Activated effector memory CD4-positive, alpha-beta T cell treated with anti-CD3 and anti-CD28 coated beads, Interleukin-2, amount 50 U/mL, for 16 hours (primary cell): ENCODE measurements at regions not wholly inside any gene's neighbourhood (a gene's known extent, or its start where the extent isn't known, plus 50 kb on each side); places are given as distances from the start of the nearest gene placed in this dataset.

ENCODE experiments used
- DNase-seq: peaks from one replicate; pipeline ENCODE4 v3.0.0-alpha.2; 2020

GRCh38 chr14:87497301-87497700 lies 495.7 kb downstream of the GALC start:
- DNase-seq: no peak

DNA sequence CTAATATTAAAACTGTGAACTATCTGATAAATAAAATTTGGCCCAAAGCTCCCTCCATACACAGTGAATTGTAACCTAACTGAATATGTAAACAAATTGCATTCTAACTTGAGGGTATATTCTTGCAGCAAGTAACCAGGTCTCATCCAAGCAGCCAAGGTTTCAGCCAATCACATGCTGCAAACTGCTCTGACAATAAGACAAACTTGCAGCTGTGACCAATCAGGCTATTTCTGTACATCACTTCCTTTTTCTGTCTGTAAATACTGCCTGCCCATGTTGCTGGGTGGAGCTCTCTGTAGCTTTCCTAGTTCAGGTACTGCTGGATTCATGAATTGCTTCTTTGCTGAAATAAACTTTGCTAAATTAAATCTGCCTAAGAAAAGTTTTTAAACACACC lies 499.0 kb downstream of the GALC start:
- no peak for DNase-seq

GRCh38 chr14:87492561-87492960 lies 500.4 kb downstream of the GALC start:
- no peak for DNase-seq

DNA sequence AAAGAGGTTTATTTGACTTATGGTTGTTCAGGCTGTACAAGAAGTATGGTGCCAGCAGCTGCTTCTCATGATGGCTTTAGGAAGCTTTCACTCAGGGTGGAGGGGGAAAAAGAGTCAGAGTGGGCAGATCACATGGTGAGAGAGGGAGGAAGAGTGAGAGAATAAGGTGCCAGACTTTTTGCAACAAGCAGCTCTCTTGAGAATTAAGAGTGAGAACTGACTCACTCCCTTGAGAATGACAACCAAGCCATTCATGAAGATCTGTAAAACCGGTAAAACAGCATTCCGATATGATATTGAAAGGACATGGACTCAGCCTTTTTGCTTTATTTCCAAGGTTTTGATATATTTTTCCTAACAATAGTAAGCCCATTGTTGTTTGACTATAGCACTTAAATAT lies 501.2 kb downstream of the GALC start:
- no peak for DNase-seq

- DNase-seq: no peak
Observed at GRCh38 chr14:87489196-87489819, 503.7 kb downstream of the GALC start.

- no peak for DNase-seq
Observed at GRCh38 chr14:87483271-87484260, 509.4 kb downstream of the GALC start.

DNA sequence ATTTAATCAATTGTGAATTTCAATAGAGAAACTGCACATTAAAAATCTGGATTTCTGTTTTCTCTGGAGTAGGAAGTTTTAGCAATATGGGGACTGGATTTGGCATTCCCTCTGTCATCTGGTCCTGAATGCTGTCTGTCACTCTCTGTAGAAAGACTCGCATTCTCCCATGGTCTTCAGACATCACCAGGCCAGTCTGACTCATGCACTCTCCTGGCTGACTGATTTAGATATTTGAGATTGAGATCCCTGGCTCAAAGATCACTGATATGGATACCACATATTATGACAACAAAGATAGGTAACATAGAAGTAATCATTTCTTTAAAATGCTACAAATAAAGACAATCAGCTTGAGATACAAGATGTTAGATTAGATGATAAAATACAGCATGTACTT lies 524.5 kb downstream of the GALC start:
- DNase-seq: no peak

- DNase-seq: no peak
Observed at GRCh38 chr14:87467578-87467977, 525.4 kb downstream of the GALC start.

- DNase-seq: no peak
Observed at GRCh38 chr14:87465770-87466169, 527.2 kb downstream of the GALC start.

DNA sequence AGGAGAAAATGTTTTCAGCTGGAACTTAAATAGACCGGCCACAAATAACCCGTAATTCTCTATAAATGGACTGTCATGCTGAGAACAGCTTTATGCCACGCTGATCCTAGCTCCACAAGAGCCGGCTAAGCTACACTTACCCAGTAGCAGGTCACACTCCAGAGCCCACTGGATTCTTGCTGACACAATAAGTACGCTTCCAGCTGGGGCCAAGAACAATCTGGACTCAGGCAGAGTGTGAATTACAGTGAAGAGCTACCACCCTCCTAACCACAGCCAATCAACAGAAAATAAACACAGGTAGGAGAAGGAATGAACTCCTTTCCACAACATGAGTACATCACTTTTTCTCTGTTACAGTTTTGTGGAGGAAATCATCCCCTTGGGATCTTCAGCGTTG lies 531.3 kb downstream of the GALC start:
- DNase-seq: no peak

DNA sequence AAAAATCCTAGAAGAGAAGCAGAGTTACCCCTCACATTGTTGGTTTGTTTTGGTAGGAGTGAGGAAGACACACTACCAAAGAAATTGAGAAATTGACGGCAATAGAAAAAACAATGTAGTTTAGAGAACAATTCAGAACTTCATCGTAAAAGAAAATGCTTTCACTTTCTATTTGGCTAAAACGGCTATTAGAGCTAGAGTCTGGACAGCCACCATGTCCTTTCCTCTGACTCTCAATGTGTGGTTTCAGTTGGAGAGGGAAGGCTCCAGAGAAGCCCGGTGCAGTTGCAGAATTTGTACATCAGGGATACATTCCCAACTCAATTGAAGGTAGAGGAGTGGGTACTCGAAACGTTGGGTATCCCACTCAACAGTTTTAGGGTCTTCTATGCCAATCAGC lies 535.3 kb downstream of the GALC start:
- no peak for DNase-seq

DNA sequence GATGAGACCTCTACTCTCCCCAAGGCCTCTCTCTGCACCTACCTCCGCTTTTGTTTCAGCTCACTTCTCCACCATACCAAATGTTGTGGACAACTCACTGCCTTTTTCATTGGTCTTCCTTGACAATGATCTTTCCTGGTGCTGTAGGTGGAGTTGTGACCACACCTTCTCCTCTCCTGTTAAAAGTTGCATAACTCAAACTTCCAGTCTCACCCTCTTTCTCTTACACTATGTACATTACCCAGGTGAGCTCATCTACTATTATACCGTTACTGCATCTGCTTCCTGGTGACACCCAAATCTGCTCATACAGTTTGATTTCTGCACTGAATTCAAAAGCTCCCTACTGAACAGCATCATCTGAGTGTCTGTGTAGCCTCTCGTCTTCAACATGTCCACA lies 542.8 kb downstream of the GALC start:
- no peak for DNase-seq

DNA sequence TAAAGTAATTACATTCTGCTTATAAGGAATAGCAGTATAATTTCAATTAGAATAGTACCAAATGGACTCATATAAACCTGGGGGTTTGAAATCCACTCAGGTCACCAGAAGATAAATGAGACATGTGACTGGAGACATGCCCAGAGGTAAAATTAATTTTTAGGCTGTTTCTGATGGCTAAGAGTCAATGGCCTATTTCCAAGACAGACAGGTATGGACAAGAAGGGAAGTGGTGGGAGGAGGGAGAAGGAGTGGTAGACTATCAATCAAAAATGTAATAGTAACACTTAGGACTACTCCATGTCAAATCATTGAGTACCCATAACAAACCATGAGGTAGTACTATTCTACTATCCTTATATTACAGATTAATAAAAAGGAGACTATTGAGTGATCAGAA lies 544.0 kb downstream of the GALC start:
- DNase-seq: no peak

DNA sequence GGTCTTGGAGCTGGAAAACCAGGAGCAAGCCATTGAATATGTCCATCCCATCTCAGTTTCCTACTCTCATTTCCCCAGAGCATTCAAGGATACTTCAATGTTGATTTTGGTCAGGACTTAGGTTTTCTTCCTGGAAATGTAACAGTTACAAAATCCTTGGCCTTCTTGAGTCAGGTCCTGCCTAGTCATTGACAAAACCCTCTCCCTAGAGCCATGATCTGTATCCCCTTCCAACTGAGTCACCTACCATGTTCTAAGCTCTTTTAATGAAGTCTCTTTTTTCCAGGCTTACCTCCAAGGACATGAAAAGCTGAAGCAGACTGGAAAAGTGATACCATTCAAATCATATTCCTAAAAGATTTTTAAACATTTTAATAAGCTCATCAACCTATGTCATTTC lies 549.2 kb downstream of the GALC start:
- no peak for DNase-seq

GRCh38 chr14:87443039-87443438 lies 549.9 kb downstream of the GALC start:
- no peak for DNase-seq

GRCh38 chr14:87437158-87437557 lies 555.8 kb downstream of the GALC start:
- no peak for DNase-seq

DNA sequence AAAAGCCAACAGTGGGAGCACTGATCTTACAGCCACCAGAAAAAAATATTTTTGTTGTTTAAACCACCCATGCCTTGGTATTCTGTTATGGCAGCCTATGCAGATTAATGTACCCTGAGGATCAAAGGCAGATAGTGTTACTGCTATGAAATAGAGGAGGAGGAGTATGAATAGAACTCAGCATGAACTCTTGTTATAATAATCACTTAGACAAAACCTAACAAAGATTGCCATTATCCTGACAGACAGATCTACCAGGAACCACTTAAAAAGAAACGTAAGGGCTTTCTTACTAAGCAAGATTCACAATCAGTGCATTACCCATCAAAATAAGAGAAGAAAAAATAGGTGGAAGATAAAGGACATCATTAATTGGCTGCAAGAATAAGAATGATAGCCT lies 558.3 kb downstream of the GALC start:
- DNase-seq: no peak

- no peak for DNase-seq
Observed at GRCh38 chr14:87434011-87434410, 559.0 kb downstream of the GALC start.

DNA sequence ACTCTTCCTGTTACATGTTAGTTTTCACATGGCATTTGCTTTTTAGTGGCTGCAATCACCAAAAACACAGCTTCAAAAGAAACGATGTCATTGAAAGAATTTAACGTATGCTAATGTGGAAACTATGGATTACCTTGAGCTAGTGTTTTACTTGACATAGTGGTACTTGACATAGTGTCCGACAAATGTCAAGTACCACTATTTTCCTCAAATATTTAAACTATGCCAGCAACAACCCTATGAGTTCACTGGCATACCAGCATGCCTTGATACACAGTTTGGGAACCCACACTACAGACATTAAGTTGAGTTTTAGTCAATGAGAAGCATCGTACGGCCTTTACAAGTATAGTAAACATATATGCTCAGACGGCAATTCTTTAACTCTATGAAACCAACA lies 560.3 kb downstream of the GALC start:
- no peak for DNase-seq

DNA sequence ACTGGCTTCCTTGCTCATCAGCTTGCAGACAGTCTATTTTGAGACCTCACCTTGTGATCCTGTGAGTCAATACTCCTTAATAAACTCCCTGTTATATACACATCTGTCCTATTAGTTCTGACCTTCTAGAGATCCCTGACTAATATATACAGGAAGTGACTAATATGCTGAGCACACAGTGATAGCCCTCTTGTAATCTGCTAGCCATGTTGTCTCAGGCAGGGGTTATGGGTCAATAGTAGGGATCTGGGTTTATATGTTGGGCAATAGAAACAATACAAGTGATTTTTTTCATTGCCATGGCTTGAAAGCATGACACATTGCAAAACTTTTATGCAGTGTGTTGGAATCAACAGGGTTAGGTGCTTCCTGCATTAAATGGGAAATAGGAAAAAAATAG lies 562.2 kb downstream of the GALC start:
- DNase-seq: no peak

DNA sequence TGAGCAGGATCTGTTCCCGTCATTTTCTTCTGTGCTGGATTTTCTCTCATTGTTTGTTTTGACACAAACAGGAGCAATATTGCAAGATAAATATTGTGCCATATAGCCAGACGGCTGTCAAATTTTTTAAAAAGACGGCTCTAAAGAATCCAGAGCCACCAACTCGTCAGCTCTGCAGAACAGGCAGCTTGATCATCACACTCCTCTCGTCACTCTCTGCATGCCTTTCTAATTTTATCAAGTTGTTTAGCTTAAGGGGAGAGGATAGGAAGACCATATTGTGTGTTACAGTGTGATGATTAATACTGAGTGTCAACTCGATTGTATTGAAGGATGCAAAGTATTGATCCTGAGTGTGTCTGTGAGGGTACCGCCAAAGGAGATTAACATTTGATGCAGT lies 562.8 kb downstream of the GALC start:
- no peak for DNase-seq

DNA sequence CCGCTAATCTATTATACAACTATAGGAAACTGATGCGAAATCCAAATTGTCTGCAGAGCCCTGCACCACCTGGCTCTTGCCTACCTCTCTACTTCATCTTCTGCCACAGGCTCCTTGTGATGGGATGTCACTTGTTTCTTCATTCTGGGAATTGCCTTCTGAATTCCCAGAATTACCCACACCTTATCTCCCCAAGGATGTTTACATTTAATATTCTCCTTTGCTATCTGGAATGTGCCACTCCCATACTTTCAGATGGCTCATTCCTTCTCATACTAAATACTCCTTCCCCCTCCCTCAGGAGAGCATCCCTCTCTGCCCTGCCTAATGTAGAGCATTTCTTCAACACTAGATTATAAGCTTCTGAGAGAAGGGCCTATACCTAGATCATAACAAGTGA lies 573.1 kb downstream of the GALC start:
- DNase-seq: no peak

GRCh38 chr14:87411370-87411769 lies 581.6 kb downstream of the GALC start:
- DNase-seq: no peak

DNA sequence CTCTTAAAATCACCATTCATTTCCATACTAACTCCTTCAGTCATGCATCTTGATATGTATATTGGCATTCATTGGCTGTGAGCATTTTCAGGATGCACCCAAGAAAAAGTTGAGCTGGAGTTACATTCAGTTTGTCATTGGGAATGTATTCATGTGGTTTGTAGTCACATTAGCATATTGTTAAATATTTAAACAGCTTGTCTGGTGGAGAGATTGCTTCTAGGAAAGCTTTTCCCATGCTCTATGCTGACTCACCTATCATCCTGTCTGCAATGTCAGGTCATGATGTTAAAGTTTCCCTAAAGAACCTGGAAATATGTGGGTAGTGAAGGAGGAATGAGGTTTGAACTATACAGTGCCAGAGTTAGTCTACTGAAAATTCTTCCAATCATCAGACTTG lies 583.6 kb downstream of the GALC start:
- DNase-seq: no peak

- DNase-seq: no peak
Observed at GRCh38 chr14:87407344-87407743, 585.6 kb downstream of the GALC start.
